WTC11 (cell line): ENCODE measurements at regions not wholly inside any gene's neighbourhood (a gene's known extent, or its start where the extent isn't known, plus 50 kb on each side); places are given as distances from the start of the nearest gene placed in this dataset.

ENCODE experiments used
- ATAC-seq: fragments of 200-7000 bp; cut with Tn5 transposase; 2 replicates; pipeline ENCODE4 v1.10.0; 2021; ENCODE audit warnings: mild to moderate bottlenecking, moderate library complexity
- CTCF ChIA-PET: fragments of 300-600 bp; sonication (Branson Sonifier 250); formaldehyde crosslinking; loops from one replicate; lab custom pipeline; 2021; ENCODE audit warnings: antibody characterized with exemption; lab: Charles Lee
- POLR2A ChIA-PET: fragments of 350-600 bp; sonication (Branson Sonifier 250); formaldehyde crosslinking; loops from one replicate; lab custom pipeline; 2021; ENCODE audit warnings: antibody characterized with exemption; lab: Charles Lee
- DNase-seq: peaks from one replicate; pipeline ENCODE4 v3.0.0; 2021; ENCODE audit warnings: low spot score
- H3K27ac Mint-ChIP-seq: 2 replicates; pipeline ENCODE4 v1.8.0; 2021; ENCODE audit warnings: mixed read lengths
- H3K27me3 Mint-ChIP-seq: 2 replicates; pipeline ENCODE4 v1.8.0; 2021; ENCODE audit warnings: low read depth, mild to moderate bottlenecking, moderate library complexity, mixed read lengths
- H3K36me3 Mint-ChIP-seq: 2 replicates; pipeline ENCODE4 v1.8.0; 2021; ENCODE audit warnings: mixed read lengths
- H3K4me1 Mint-ChIP-seq: 2 replicates; pipeline ENCODE4 v1.8.0; 2022; ENCODE audit warnings: mixed read lengths
- H3K4me3 Mint-ChIP-seq: 2 replicates; pipeline ENCODE4 v1.8.0; 2021; ENCODE audit warnings: mild to moderate bottlenecking, moderate library complexity, mixed read lengths
- H3K9me3 Mint-ChIP-seq: 2 replicates; pipeline ENCODE4 v1.8.0; 2021; ENCODE audit warnings: mixed read lengths
- CREB1 ChIP-seq: sonication (generic); formaldehyde crosslinking; IDR thresholded peaks from 2 replicates; pipeline ENCODE4 v1.8.0; 2023; ENCODE audit warnings: mild to moderate bottlenecking, missing genetic modification reagents
- ELF4 ChIP-seq: sonication (generic); formaldehyde crosslinking; IDR thresholded peaks from 2 replicates; pipeline ENCODE4 v1.8.1; 2022; ENCODE audit warnings: low read depth, mild to moderate bottlenecking, moderate library complexity, missing genetic modification reagents
- FOXP1 ChIP-seq: sonication (generic); formaldehyde crosslinking; IDR thresholded peaks from 2 replicates; pipeline ENCODE4 v1.8.0; 2022; ENCODE audit warnings: missing genetic modification reagents, mild to moderate bottlenecking, moderate library complexity, borderline replicate concordance
- GTF2I ChIP-seq: fragments of 250-450 bp; sonication (Bioruptor Pico); conservative IDR thresholded peaks from 2 replicates; pipeline ENCODE4 v1.4.0; 2021; ENCODE audit warnings: mild to moderate bottlenecking
- IRF2 ChIP-seq: sonication (generic); formaldehyde crosslinking; IDR thresholded peaks from 2 replicates; pipeline ENCODE4 v1.8.0; 2022; ENCODE audit warnings: low read depth, missing genetic modification reagents, borderline replicate concordance
- ZNF416 ChIP-seq: fragments of 250-450 bp; sonication (Bioruptor Pico); IDR thresholded peaks from 2 replicates; pipeline ENCODE4 v1.9.0; 2021; ENCODE audit warnings: mild to moderate bottlenecking, inconsistent platforms
- ZNF423 ChIP-seq: fragments of 250-450 bp; sonication (Bioruptor Pico); IDR thresholded peaks from 2 replicates; pipeline ENCODE4 v2.1.2; 2022; ENCODE audit warnings: mild to moderate bottlenecking, moderate library complexity
- TF ChIP-seq, protein P1 (sequence below): sonication (generic); formaldehyde crosslinking; IDR thresholded peaks from 2 replicates; pipeline ENCODE4 v1.8.0; 2023; ENCODE audit warnings: mild to moderate bottlenecking, missing genetic modification reagents
- TF ChIP-seq, protein P2 (sequence below): sonication (generic); formaldehyde crosslinking; IDR thresholded peaks from 2 replicates; pipeline ENCODE4 v1.8.1; 2022; ENCODE audit warnings: low read depth, mild to moderate bottlenecking, moderate library complexity, missing genetic modification reagents, borderline replicate concordance
- TF ChIP-seq, protein P3 (sequence below): sonication (generic); formaldehyde crosslinking; IDR thresholded peaks from 2 replicates; pipeline ENCODE4 v1.8.1; 2023; ENCODE audit warnings: mild to moderate bottlenecking, missing genetic modification reagents
- TF ChIP-seq, protein P4 (sequence below): sonication (generic); formaldehyde crosslinking; IDR thresholded peaks from 2 replicates; pipeline ENCODE4 v1.8.1; 2023; ENCODE audit warnings: mild to moderate bottlenecking, missing genetic modification reagents, moderate library complexity
- TF ChIP-seq, protein P5 (sequence below): sonication (generic); formaldehyde crosslinking; IDR thresholded peaks from 2 replicates; pipeline ENCODE4 v1.8.1; 2022; ENCODE audit warnings: mild to moderate bottlenecking, moderate library complexity, missing genetic modification reagents
- TF ChIP-seq, protein P6 (sequence below): sonication (generic); formaldehyde crosslinking; IDR thresholded peaks from 2 replicates; pipeline ENCODE4 v1.8.0; 2022; ENCODE audit warnings: mild to moderate bottlenecking, missing genetic modification reagents
- TF ChIP-seq, protein P7 (sequence below): sonication (generic); formaldehyde crosslinking; IDR thresholded peaks from 2 replicates; pipeline ENCODE4 v1.8.1; 2022; ENCODE audit warnings: mild to moderate bottlenecking, missing genetic modification reagents, moderate library complexity, borderline replicate concordance

DNA sequence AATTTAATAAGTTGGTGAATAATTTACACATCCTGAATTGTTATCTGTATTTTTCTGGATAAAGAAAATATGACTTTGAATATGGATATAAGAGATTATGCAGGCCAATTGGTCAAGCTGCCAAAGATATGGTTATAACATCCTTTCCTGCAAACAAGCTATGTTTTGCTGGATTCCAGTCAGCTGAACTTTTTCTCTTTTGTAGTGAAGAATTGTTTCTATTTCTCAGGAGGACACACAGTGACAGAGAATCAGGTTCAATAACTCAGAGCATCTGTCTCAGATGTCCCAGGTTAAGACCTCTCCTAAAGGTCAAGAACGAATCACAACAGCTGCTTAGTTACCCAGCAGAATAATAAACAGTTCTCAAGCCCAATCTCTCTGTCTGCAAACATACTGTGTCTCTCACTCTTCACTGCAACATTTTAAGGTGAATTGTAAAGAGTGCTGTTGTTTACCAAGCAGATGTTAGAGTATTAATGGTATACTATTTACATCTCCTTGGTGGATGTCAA lies 189.5 kb upstream of the ANKRD50 start (continued):
- TF ChIP-seq, protein P1, sequence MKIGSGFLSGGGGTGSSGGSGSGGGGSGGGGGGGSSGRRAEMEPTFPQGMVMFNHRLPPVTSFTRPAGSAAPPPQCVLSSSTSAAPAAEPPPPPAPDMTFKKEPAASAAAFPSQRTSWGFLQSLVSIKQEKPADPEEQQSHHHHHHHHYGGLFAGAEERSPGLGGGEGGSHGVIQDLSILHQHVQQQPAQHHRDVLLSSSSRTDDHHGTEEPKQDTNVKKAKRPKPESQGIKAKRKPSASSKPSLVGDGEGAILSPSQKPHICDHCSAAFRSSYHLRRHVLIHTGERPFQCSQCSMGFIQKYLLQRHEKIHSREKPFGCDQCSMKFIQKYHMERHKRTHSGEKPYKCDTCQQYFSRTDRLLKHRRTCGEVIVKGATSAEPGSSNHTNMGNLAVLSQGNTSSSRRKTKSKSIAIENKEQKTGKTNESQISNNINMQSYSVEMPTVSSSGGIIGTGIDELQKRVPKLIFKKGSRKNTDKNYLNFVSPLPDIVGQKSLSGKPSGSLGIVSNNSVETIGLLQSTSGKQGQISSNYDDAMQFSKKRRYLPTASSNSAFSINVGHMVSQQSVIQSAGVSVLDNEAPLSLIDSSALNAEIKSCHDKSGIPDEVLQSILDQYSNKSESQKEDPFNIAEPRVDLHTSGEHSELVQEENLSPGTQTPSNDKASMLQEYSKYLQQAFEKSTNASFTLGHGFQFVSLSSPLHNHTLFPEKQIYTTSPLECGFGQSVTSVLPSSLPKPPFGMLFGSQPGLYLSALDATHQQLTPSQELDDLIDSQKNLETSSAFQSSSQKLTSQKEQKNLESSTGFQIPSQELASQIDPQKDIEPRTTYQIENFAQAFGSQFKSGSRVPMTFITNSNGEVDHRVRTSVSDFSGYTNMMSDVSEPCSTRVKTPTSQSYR (CRISPR knock-in tag), result no peak
- TF ChIP-seq CREB1 (no peak), FOXP1 (no peak), IRF2 (CRISPR knock-in tag) (no peak), GTF2I (no peak), ZNF423 (CRISPR knock-in tag) (no peak)
- TF ChIP-seq, protein P2, sequence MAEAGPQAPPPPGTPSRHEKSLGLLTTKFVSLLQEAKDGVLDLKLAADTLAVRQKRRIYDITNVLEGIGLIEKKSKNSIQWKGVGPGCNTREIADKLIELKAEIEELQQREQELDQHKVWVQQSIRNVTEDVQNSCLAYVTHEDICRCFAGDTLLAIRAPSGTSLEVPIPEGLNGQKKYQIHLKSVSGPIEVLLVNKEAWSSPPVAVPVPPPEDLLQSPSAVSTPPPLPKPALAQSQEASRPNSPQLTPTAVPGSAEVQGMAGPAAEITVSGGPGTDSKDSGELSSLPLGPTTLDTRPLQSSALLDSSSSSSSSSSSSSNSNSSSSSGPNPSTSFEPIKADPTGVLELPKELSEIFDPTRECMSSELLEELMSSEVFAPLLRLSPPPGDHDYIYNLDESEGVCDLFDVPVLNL, result no peak
- TF ChIP-seq, protein P3, sequence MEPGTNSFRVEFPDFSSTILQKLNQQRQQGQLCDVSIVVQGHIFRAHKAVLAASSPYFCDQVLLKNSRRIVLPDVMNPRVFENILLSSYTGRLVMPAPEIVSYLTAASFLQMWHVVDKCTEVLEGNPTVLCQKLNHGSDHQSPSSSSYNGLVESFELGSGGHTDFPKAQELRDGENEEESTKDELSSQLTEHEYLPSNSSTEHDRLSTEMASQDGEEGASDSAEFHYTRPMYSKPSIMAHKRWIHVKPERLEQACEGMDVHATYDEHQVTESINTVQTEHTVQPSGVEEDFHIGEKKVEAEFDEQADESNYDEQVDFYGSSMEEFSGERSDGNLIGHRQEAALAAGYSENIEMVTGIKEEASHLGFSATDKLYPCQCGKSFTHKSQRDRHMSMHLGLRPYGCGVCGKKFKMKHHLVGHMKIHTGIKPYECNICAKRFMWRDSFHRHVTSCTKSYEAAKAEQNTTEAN (CRISPR knock-in tag), result no peak

DNA sequence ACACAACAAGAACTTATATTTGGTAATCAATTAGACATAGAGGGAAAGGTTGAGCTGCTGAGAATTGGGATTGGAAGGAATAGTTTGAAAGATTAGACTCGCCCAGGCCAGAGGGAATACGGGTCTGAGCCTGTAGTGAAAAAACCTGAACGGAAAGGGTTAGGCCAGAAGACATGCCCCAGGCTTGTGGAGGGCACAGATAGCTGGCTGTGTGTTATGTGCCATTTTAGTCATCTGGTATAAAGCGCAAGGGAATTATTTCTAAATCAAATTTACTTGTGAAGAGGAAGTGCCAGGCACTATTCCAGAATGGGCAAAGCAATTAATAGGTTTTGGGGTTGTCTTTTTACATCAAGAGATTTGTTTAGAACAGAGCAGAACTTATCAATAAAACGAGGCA lies 187.5 kb upstream of the ANKRD50 start:
- no peaks in the 10 kb centered on the region for H3K27me3 Mint-ChIP-seq
- no peaks in the 10 kb centered on the region for H3K36me3 Mint-ChIP-seq

More for the DNA sequence above, 187.5 kb upstream of the ANKRD50 start:
- ChIA-PET POLR2A (no interaction called here), CTCF (no interaction called here)
- TF ChIP-seq ELF4 (CRISPR knock-in tag) (no peak), ZNF416 (CRISPR knock-in tag) (no peak)
- TF ChIP-seq, protein P4, sequence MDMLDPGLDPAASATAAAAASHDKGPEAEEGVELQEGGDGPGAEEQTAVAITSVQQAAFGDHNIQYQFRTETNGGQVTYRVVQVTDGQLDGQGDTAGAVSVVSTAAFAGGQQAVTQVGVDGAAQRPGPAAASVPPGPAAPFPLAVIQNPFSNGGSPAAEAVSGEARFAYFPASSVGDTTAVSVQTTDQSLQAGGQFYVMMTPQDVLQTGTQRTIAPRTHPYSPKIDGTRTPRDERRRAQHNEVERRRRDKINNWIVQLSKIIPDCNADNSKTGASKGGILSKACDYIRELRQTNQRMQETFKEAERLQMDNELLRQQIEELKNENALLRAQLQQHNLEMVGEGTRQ (CRISPR knock-in tag), result no peak
- TF ChIP-seq, protein P5, sequence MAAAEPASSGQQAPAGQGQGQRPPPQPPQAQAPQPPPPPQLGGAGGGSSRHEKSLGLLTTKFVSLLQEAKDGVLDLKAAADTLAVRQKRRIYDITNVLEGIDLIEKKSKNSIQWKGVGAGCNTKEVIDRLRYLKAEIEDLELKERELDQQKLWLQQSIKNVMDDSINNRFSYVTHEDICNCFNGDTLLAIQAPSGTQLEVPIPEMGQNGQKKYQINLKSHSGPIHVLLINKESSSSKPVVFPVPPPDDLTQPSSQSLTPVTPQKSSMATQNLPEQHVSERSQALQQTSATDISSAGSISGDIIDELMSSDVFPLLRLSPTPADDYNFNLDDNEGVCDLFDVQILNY (CRISPR knock-in tag), result no peak
- TF ChIP-seq, protein P6, sequence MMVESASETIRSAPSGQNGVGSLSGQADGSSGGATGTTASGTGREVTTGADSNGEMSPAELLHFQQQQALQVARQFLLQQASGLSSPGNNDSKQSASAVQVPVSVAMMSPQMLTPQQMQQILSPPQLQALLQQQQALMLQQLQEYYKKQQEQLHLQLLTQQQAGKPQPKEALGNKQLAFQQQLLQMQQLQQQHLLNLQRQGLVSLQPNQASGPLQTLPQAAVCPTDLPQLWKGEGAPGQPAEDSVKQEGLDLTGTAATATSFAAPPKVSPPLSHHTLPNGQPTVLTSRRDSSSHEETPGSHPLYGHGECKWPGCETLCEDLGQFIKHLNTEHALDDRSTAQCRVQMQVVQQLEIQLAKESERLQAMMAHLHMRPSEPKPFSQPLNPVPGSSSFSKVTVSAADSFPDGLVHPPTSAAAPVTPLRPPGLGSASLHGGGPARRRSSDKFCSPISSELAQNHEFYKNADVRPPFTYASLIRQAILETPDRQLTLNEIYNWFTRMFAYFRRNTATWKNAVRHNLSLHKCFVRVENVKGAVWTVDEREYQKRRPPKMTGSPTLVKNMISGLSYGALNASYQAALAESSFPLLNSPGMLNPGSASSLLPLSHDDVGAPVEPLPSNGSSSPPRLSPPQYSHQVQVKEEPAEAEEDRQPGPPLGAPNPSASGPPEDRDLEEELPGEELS (CRISPR knock-in tag), result no peak
- TF ChIP-seq, protein P7, sequence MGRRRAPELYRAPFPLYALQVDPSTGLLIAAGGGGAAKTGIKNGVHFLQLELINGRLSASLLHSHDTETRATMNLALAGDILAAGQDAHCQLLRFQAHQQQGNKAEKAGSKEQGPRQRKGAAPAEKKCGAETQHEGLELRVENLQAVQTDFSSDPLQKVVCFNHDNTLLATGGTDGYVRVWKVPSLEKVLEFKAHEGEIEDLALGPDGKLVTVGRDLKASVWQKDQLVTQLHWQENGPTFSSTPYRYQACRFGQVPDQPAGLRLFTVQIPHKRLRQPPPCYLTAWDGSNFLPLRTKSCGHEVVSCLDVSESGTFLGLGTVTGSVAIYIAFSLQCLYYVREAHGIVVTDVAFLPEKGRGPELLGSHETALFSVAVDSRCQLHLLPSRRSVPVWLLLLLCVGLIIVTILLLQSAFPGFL, result no peak
- Mint-ChIP-seq H3K4me1 (peaks cover 26% of the 10 kb centered on the region), H3K27ac (no peak overlapping the region), H3K4me3 (no peak overlapping the region), H3K9me3 (peaks cover 26% of the 10 kb centered on the region)
- no peak for DNase-seq
- no peak for ATAC-seq
